ENCODE measurements at regions not wholly inside any gene's neighbourhood (a gene's known extent, or its start where the extent isn't known, plus 50 kb on each side); places are given as distances from the start of the nearest gene placed in this dataset.

GRCh38 chr11:115963156-115963555 is 458.9 kb upstream of the CADM1 start:
- no peak for DNase-seq (ENCODE audit: low read depth)
- TF ChIP-seq, protein P1, sequence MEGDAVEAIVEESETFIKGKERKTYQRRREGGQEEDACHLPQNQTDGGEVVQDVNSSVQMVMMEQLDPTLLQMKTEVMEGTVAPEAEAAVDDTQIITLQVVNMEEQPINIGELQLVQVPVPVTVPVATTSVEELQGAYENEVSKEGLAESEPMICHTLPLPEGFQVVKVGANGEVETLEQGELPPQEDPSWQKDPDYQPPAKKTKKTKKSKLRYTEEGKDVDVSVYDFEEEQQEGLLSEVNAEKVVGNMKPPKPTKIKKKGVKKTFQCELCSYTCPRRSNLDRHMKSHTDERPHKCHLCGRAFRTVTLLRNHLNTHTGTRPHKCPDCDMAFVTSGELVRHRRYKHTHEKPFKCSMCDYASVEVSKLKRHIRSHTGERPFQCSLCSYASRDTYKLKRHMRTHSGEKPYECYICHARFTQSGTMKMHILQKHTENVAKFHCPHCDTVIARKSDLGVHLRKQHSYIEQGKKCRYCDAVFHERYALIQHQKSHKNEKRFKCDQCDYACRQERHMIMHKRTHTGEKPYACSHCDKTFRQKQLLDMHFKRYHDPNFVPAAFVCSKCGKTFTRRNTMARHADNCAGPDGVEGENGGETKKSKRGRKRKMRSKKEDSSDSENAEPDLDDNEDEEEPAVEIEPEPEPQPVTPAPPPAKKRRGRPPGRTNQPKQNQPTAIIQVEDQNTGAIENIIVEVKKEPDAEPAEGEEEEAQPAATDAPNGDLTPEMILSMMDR (IDR thresholded peaks at IDR 0.05; ENCODE audit: control insufficient read depth, insufficient read depth, low read depth, low read length, missing control alignments), result no peak
- H3K4me3 ChIP-seq (ENCODE audit: control insufficient read depth, low read depth, low read length), result no peak overlapping the region

DNA sequence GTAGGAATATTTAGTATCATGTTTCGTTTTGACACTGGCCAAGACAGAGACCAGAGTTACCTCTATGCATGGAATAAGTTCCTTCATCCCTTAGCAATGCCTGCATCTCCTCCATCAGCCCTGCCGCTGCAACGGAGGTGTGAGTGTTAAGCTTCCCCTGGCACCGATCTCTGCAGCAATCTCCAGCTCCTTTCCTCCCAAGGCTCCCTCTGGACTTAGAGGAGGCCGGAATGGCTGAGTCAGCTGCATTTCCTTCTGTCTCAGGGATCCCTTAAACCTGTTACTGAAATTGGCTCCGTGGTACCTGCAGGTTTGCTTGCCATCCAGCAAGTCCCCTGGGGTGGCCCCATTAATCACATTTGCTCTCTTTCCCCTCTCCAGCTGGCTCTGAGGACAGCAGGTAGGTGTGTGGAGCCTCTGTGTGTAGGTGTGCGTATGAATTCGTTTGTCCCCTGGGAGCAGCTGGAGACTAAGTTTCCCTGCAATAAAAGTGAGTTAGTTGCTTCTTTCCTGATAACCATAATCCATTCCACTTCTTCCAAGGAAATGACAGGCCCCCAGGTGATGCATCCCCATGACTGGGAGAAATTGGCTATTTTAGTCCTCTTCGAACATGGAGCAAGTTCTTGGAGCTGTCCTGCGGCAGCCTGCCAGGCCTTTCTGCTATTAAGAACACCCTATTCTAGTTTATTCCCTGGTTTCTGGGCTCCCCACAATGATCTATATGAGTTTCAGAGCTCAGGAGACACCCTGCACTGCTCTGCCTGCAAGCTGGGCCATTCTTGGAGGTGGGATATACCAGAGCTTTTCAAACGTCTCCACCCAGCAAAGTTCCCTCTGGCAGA is 457.2 kb upstream of the CADM1 start:
- DNase-seq (ENCODE audit: low read depth), result no peak
- TF ChIP-seq, protein P1 (IDR thresholded peaks at IDR 0.05; ENCODE audit: control insufficient read depth, insufficient read depth, low read depth, low read length, missing control alignments), result no peak

GRCh38 chr11:115959081-115959486 is 454.9 kb upstream of the CADM1 start:
- TF ChIP-seq, protein P1 (IDR thresholded peaks at IDR 0.05; ENCODE audit: control insufficient read depth, insufficient read depth, low read depth, low read length, missing control alignments), result no peak
- DNase-seq (ENCODE audit: low read depth), result no peak
- H3K4me3 ChIP-seq (ENCODE audit: control insufficient read depth, low read depth, low read length), result no peak overlapping the region

More for the DNA sequence above, 457.2 kb upstream of the CADM1 start:
- no peak overlapping the region for H3K4me3 ChIP-seq (ENCODE audit: control insufficient read depth, low read depth, low read length)

DNA sequence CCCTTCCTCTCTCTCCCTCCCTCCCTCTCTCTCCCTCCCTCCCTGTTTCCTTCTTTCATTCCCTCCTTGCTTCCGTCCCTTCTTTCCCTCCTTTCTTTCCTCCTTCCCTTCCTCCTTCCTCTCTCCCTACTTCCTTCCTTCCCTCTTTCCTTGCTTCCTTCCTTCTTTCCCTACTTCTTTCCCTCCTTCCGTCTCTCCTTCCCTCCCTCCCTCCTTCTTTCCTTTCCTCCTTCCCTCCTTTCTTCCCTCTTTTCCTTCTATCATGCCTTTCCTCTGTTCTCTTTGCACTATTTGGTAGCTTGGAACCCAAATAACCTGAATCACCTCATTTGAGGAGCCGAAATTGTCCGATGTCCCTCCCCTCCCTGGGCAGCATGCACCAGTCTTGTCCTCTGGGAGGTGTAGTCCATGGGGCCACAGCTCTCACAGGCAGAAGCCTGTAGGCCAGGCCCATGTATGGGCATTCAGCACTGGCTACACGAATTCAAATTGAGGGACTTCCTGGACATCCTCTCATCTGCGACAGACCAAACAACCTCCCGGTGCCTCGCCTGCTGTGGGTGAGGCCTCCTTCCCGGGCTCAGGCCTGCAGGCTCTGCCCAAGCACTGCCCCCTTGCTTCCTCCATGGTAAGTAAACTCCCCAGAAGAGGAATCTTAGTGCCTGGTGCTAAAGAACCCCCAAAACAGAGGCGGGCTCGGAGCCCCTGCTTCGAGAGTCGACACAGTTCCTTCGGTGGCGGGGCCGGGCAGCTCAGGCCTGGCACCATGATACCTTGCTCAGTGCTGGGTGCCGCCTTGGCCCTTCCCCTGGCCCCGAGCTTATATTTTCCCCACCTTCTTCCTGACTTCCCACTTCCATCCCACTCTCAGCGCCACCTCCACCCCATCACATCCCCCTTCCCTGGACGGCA is 454.1 kb upstream of the CADM1 start:
- no peak for DNase-seq (ENCODE audit: low read depth)
- TF ChIP-seq, protein P1 (IDR thresholded peaks at IDR 0.05; ENCODE audit: control insufficient read depth, insufficient read depth, low read depth, low read length, missing control alignments), result no peak
- no peak overlapping the region for H3K4me3 ChIP-seq (ENCODE audit: control insufficient read depth, low read depth, low read length)

DNA sequence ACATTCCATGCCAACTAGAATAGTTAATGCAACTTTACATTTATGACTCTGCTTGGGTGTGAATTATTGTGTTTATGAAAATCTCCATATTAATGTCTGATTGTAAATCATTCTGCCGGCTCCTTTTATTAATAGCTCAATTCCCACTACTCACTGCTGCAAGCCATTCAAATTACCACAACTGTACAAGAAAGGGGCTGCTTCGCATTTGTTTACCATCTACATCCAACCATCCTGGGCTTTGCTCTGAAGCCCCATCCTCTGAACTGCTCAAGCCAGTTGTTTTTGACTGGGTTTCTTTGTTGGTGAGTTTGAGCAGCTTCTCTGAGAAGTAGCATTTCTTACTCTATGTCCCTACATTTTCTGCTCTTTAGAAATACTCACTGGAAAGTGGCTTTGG is 451.6 kb upstream of the CADM1 start:
- TF ChIP-seq, protein P1 (IDR thresholded peaks at IDR 0.05; ENCODE audit: control insufficient read depth, insufficient read depth, low read depth, low read length, missing control alignments), result no peak
- DNase-seq (ENCODE audit: low read depth), result no peak
- no peak overlapping the region for H3K4me3 ChIP-seq (ENCODE audit: control insufficient read depth, low read depth, low read length)

- no peak for DNase-seq (ENCODE audit: low read depth)
- no peak overlapping the region for H3K4me3 ChIP-seq (ENCODE audit: control insufficient read depth, low read depth, low read length)
- TF ChIP-seq, protein P1 (IDR thresholded peaks at IDR 0.05; ENCODE audit: control insufficient read depth, insufficient read depth, low read depth, low read length, missing control alignments), result no peak
Measured at GRCh38 chr11:115950660-115951059, 446.4 kb upstream of the CADM1 start.

All from AG09309 (cell line).